HepG2 (cell line): ENCODE measurements at regions not wholly inside any gene's neighbourhood (a gene's known extent, or its start where the extent isn't known, plus 50 kb on each side); places are given as distances from the start of the nearest gene placed in this dataset.

Experiments
- BHLHE40 ChIP-seq: IDR thresholded peaks from 2 replicates; pipeline ENCODE4 v1.6.1; 2011; ENCODE audit warnings: low read length, improper control_type of control experiment
- GABPA ChIP-seq, 2 experiments: IDR thresholded peaks; 2 replicates each; pipeline ENCODE4 v1.6.1; 2011 to 2016; ENCODE audit warnings: low read depth in 2 of 2, low read length in 1 of 2, missing biosample characterization in 1 of 2, missing genetic modification characterization in 1 of 2
- HMGXB4 ChIP-seq, 2 experiments: sonication (generic) in 1 of 2; formaldehyde crosslinking in 1 of 2; IDR thresholded peaks; 2 replicates each; pipeline versions ENCODE4 v1.4.0 to v1.6.1; 2018 to 2020; ENCODE audit warnings: missing genetic modification reagents in 2 of 2, borderline replicate concordance in 1 of 2, low read depth in 1 of 2, mild to moderate bottlenecking in 1 of 2, missing biosample characterization in 1 of 2
- MAX ChIP-seq: IDR thresholded peaks from 2 replicates; pipeline ENCODE4 v1.6.1; 2012; ENCODE audit warnings: inconsistent platforms
- PAF1 ChIP-seq: IDR thresholded peaks from 2 replicates; pipeline ENCODE4 v1.6.1; 2016; ENCODE audit warnings: missing genetic modification reagents, missing compliant biosample characterization
- PHF8 ChIP-seq: sonication (generic); formaldehyde crosslinking; IDR thresholded peaks from 2 replicates; pipeline ENCODE4 v1.5.0; 2020; ENCODE audit warnings: missing genetic modification reagents
- POLR2A ChIP-seq, 2 experiments: IDR thresholded peaks; 2 replicates each; pipeline ENCODE4 v1.6.1; 2011; ENCODE audit warnings: low read depth in 2 of 2, low read length in 2 of 2, mild to moderate bottlenecking in 1 of 2, moderate library complexity in 1 of 2; ENCODE audit not compliant: insufficient read depth in 1 of 2
- PRPF4 ChIP-seq: fragments of 200-400 bp; formaldehyde crosslinking; IDR thresholded peaks from 2 replicates; pipeline ENCODE4 v1.6.1; 2016; ENCODE audit warnings: low read length, low read depth; ENCODE audit not compliant: poor library complexity, severe bottlenecking
- RAD21 ChIP-seq: fragments of 450-650 bp; formaldehyde crosslinking; IDR thresholded peaks from 2 replicates; pipeline ENCODE4 v1.5.0; 2020; ENCODE audit warnings: mild to moderate bottlenecking
- STAT6 ChIP-seq: sonication (generic); formaldehyde crosslinking; IDR thresholded peaks from 2 replicates; pipeline ENCODE4 v1.4.0; 2020; ENCODE audit warnings: missing genetic modification reagents, mild to moderate bottlenecking, borderline replicate concordance
- THAP8 ChIP-seq: sonication (generic); formaldehyde crosslinking; IDR thresholded peaks from 2 replicates; pipeline ENCODE4 v1.5.1; 2020; ENCODE audit warnings: missing genetic modification reagents, mild to moderate bottlenecking, borderline replicate concordance
- ZBTB20 ChIP-seq: sonication (generic); formaldehyde crosslinking; IDR thresholded peaks from 2 replicates; pipeline ENCODE4 v1.8.1; 2023; ENCODE audit warnings: missing genetic modification reagents, low read depth, mild to moderate bottlenecking, borderline replicate concordance
- ZHX1 ChIP-seq: sonication (generic); formaldehyde crosslinking; IDR thresholded peaks from 2 replicates; pipeline ENCODE4 v1.8.1; 2022; ENCODE audit warnings: low read depth, mild to moderate bottlenecking, missing genetic modification reagents
- ZNF263 ChIP-seq: sonication (generic); formaldehyde crosslinking; IDR thresholded peaks from 2 replicates; pipeline ENCODE4 v1.4.0; 2020; ENCODE audit warnings: missing genetic modification reagents

GRCh38 chr2:136356125-136357006, 238.4 kb upstream of the CXCR4 start:
- no peak for TF ChIP-seq PHF8 (CRISPR knock-in tag)
- no peak for TF ChIP-seq GABPA (IDR thresholded peaks at IDR 0.05; ENCODE audit: low read depth, low read length)
- no peak for TF ChIP-seq GABPA (CRISPR knock-in tag; IDR thresholded peaks at IDR 0.05; ENCODE audit: low read depth)
- no peak for TF ChIP-seq POLR2A (IDR thresholded peaks at IDR 0.05; ENCODE audit: insufficient read depth in 1 of 2, low read depth in 2 of 2, low read length in 2 of 2)
- no peak for TF ChIP-seq HMGXB4 (CRISPR knock-in tag; IDR thresholded peaks at IDR 0.05; ENCODE audit: borderline replicate concordance in 1 of 2, low read depth in 1 of 2)
- TF ChIP-seq ZNF263 = no peak
- TF ChIP-seq ZHX1 (CRISPR knock-in tag) = no peak
- TF ChIP-seq STAT6 (CRISPR knock-in tag) = no peak
- no peak for TF ChIP-seq MAX
- no peak for TF ChIP-seq BHLHE40
- no peak for TF ChIP-seq PRPF4
- no peak for TF ChIP-seq PAF1 (CRISPR knock-in tag)
- TF ChIP-seq RAD21 (CRISPR knock-in tag) = no peak
- no peak for TF ChIP-seq THAP8 (CRISPR knock-in tag)
- TF ChIP-seq ZBTB20 (CRISPR knock-in tag) = no peak
